ENCODE measurements at regions not wholly inside any gene's neighbourhood (a gene's known extent, or its start where the extent isn't known, plus 50 kb on each side); places are given as distances from the start of the nearest gene placed in this dataset.

- TF ChIP-seq CTCF (conservative IDR thresholded peaks at IDR 0.05; ENCODE audit: low read depth, low read length) = no peak
- H3K4me3 ChIP-seq (ENCODE audit: low read length) = no peak overlapping the region
- no peak for DNase-seq (ENCODE audit: low read depth)
These were observed 65.0 kb upstream of the MEIS2 start for GRCh38 chr15:37165395-37165794.

DNA sequence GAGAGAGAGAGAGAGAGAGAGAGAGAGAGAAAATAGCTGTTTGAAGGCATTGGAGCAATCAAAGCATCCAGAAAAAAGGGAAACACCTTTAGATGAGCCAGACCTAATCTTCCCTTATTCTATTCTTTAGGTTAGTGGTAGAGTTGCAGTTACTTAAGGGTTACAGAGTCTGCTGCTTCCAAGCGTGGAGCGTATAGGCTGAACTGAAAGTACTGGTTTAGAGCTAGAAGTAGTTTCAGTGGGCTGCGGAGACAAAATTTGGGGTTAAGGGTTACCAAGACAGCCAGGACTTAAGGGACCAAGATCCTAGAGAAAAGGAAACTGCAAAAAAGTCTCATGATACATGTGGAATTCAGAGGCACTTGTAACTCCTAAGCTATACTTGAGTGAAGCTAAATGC lies 66.1 kb upstream of the MEIS2 start:
- H3K4me3 ChIP-seq (ENCODE audit: low read length) = no peak overlapping the region

GRCh38 chr15:37181339-37181738 lies 81.0 kb upstream of the MEIS2 start:
- no peak for DNase-seq (ENCODE audit: low read depth)
- TF ChIP-seq CTCF (conservative IDR thresholded peaks at IDR 0.05; ENCODE audit: low read depth, low read length) = no peak
- H3K4me3 ChIP-seq (ENCODE audit: low read length) = no peak overlapping the region

More for the DNA sequence above, 66.1 kb upstream of the MEIS2 start:
- no peak for TF ChIP-seq CTCF (conservative IDR thresholded peaks at IDR 0.05; ENCODE audit: low read depth, low read length)
- no peak for DNase-seq (ENCODE audit: low read depth)

DNA sequence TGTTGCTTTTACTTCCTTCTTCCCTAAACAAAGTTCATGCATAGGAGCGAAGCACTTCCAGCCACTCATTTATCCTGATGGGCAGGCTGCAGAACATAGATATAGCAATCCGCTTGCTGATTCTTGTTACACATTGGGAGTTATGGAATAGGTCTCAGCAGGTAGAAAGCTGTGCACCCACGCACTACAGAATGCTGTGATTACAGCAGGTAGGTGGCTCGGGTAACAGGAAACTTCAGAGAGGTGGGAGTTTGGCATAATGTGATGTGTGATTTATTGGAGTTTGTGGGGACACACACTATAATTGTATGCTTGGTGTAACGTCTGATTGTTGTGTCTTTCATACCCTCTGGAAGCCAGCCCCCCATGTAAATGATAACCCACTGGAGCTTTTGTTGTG lies 99.2 kb upstream of the MEIS2 start:
- no peak for TF ChIP-seq CTCF (conservative IDR thresholded peaks at IDR 0.05; ENCODE audit: low read depth, low read length)
- no peak for DNase-seq (ENCODE audit: low read depth)
- no peak overlapping the region for H3K4me3 ChIP-seq (ENCODE audit: low read length)

DNA sequence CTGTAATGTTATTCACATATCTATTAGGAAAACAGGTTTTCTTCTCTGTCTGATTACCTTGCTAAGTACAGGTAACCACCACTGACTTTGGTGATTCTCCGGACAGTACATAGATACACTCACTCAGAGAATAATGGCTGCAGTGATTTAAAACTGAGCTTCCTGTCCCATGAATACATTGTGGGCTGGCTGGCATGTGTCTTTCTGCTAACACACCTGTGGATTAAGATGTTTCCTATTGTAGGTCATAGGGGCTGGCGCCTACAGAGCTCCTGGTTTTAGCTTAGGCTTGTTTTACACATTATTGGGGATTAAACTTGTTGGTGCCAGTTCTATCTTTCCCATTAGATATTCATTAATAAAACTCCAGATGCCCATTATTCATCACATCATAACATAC lies 102.7 kb upstream of the MEIS2 start:
- TF ChIP-seq CTCF (conservative IDR thresholded peaks at IDR 0.05; ENCODE audit: low read depth, low read length) = no peak
- H3K4me3 ChIP-seq (ENCODE audit: low read length) = no peak overlapping the region
- DNase-seq (ENCODE audit: low read depth) = no peak

GRCh38 chr15:37204692-37205091 lies 104.3 kb upstream of the MEIS2 start:
- no peak for DNase-seq (ENCODE audit: low read depth)
- H3K4me3 ChIP-seq (ENCODE audit: low read length) = no peak overlapping the region
- TF ChIP-seq CTCF (conservative IDR thresholded peaks at IDR 0.05; ENCODE audit: low read depth, low read length) = peak; percentile 27

GRCh38 chr15:37206690-37207089 lies 106.3 kb upstream of the MEIS2 start:
- DNase-seq (ENCODE audit: low read depth) = no peak
- TF ChIP-seq CTCF (conservative IDR thresholded peaks at IDR 0.05; ENCODE audit: low read depth, low read length) = no peak
- H3K4me3 ChIP-seq (ENCODE audit: low read length) = no peak overlapping the region
